ENCODE measurements at regions not wholly inside any gene's neighbourhood (a gene's known extent, or its start where the extent isn't known, plus 50 kb on each side); places are given as distances from the start of the nearest gene placed in this dataset.

DNA sequence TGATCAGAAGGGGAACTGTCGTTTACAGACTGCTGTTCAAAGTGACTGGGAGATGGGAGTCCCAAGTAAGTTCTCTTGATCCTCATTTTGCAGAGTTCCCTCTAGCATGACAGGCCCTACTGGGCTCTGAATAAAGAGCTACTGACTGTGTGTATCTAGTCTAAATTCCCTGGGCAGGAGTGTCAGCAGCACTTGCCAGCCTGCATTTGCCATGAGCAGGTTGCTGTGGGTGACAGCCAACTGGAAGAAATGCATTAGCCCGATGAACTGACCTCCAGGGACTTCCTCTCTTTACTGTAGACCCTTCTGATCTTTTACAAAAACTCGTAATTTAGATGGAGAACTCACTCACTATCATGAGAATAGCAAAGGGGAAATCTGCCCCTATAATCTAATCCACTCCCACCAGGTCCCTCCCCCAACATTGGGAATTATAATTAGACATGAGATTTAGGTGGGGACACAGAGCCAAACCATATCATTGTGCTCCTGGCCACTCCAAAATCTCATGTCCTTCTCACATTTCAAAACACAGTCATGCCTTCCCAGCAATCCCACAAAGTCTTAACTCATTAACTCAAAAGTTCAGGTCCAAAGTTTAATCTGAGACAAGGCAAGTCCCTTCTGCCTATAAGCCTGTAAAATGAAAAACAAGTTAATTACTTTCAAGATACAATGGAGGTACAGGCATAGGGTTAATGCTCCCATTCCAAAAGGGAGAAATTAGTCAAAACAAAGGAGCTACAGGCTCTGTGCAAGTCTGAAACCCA, 78.9 kb upstream of the CXCL14 start:
- no peak for TF ChIP-seq EZH2phosphoT487 (IDR thresholded peaks at IDR 0.05; ENCODE audit: low read depth, severe bottlenecking, unreplicated experiment)
- TF ChIP-seq, protein P1, sequence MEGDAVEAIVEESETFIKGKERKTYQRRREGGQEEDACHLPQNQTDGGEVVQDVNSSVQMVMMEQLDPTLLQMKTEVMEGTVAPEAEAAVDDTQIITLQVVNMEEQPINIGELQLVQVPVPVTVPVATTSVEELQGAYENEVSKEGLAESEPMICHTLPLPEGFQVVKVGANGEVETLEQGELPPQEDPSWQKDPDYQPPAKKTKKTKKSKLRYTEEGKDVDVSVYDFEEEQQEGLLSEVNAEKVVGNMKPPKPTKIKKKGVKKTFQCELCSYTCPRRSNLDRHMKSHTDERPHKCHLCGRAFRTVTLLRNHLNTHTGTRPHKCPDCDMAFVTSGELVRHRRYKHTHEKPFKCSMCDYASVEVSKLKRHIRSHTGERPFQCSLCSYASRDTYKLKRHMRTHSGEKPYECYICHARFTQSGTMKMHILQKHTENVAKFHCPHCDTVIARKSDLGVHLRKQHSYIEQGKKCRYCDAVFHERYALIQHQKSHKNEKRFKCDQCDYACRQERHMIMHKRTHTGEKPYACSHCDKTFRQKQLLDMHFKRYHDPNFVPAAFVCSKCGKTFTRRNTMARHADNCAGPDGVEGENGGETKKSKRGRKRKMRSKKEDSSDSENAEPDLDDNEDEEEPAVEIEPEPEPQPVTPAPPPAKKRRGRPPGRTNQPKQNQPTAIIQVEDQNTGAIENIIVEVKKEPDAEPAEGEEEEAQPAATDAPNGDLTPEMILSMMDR (IDR thresholded peaks at IDR 0.05; ENCODE audit: poor library complexity), result no peak
- TF ChIP-seq EZH2 (IDR thresholded peaks at IDR 0.05; ENCODE audit: borderline replicate concordance), result no peak
